SK-N-SH (cell line): ENCODE measurements at regions not wholly inside any gene's neighbourhood (a gene's known extent, or its start where the extent isn't known, plus 50 kb on each side); places are given as distances from the start of the nearest gene placed in this dataset.
A peak's percentile ranks its signal among the peaks of the same experiment; 100 is the strongest.

ENCODE experiments used
- CTCF ChIA-PET: fragments of 300-600, 350-600 bp; formaldehyde crosslinking; extraction: SDS; loops from one replicate; lab custom pipeline; 2021; lab: Yijun Ruan, JAX
- POLR2A ChIA-PET: fragments of 350-600 bp; sonication (Branson Sonifier 250); formaldehyde crosslinking; extraction: SDS; loops from one replicate; lab custom pipeline; 2020; ENCODE audit warnings: antibody characterized with exemption, inconsistent platforms; lab: Yijun Ruan, JAX
- DNase-seq: peaks from one replicate; pipeline ENCODE4 v3.0.0; 2012
- H2AFZ ChIP-seq: fragments of 200-600 bp; sonication (generic); 2 replicates; pipeline ENCODE4 v1.8.1; 2016; ENCODE audit warnings: antibody characterized with exemption, mild to moderate bottlenecking, low read depth
- H3F3A ChIP-seq: fragments of 200-600 bp; sonication (generic); replicated peaks from 2 replicates; pipeline ENCODE3; 2016; ENCODE audit warnings: antibody characterized with exemption, mild to moderate bottlenecking; ENCODE audit not compliant: insufficient read depth
- H3K27ac ChIP-seq, 2 experiments: fragments of 200-500 bp in 1 of 2; fragments of 200-600 bp in 1 of 2; sonication (Bioruptor generic) in 1 of 2; sonication (generic), shearing (Covaris generic) in 1 of 2; 2 replicates each; pipeline versions ENCODE4 v1.5.1 to v1.6.1; 2014 to 2016; ENCODE audit warnings: low read depth in 2 of 2, inconsistent platforms in 1 of 2, low read length in 1 of 2, mild to moderate bottlenecking in 1 of 2, mixed read lengths in 1 of 2
- H3K27me3 ChIP-seq: fragments of 200-600 bp; sonication (generic), shearing (Covaris generic); 2 replicates; pipeline ENCODE4 v1.6.1; 2016; ENCODE audit warnings: mixed run types; ENCODE audit not compliant: insufficient read depth
- H3K36me3 ChIP-seq, 2 experiments: fragments of 200-500 bp in 1 of 2; fragments of 200-600 bp in 1 of 2; sonication (Bioruptor generic) in 1 of 2; sonication (generic) in 1 of 2; replicated peaks in 1 of 2; 2 replicates each; pipeline versions ENCODE3 to v1.5.1; 2014 to 2016; ENCODE audit warnings: low read length in 1 of 2, mild to moderate bottlenecking in 1 of 2; ENCODE audit not compliant: insufficient read depth in 2 of 2, control insufficient read depth in 1 of 2
- H3K4me1 ChIP-seq, 2 experiments: fragments of 200-500 bp in 1 of 2; fragments of 200-600 bp in 1 of 2; sonication (Bioruptor generic) in 1 of 2; sonication (generic), shearing (Covaris generic) in 1 of 2; 2 replicates each; pipeline versions ENCODE4 v1.5.1 to v1.6.1; 2014 to 2016; ENCODE audit warnings: low read depth in 1 of 2, low read length in 1 of 2, mixed run types in 1 of 2; ENCODE audit not compliant: insufficient read depth in 2 of 2, control insufficient read depth in 1 of 2
- H3K4me2 ChIP-seq: fragments of 200-600 bp; sonication (generic), shearing (Covaris generic); 2 replicates; pipeline ENCODE4 v1.6.1; 2017; ENCODE audit warnings: mixed run types
- H3K4me3 ChIP-seq, 2 experiments: fragments of 200-500 bp in 1 of 2; fragments of 200-600 bp in 1 of 2; sonication (Bioruptor generic) in 1 of 2; sonication (generic), shearing (Covaris generic) in 1 of 2; 2 replicates each; pipeline versions ENCODE4 v1.5.1 to v1.8.1; 2014 to 2016; ENCODE audit warnings: low read depth in 2 of 2, inconsistent platforms in 1 of 2, low read length in 1 of 2, mild to moderate bottlenecking in 1 of 2, mixed read lengths in 1 of 2, moderate library complexity in 1 of 2
- H3K79me2 ChIP-seq: fragments of 200-600 bp; sonication (generic); 2 replicates; pipeline ENCODE4 v1.8.1; 2017; ENCODE audit warnings: mild to moderate bottlenecking; ENCODE audit not compliant: insufficient read depth
- H3K9ac ChIP-seq: fragments of 200-600 bp; sonication (generic); 2 replicates; pipeline ENCODE4 v1.6.1; 2017; ENCODE audit warnings: mixed run types
- H3K9me2 ChIP-seq: fragments of 200-600 bp; sonication (generic); 2 replicates; pipeline ENCODE4 v1.6.1; 2017; ENCODE audit warnings: mixed run types
- H3K9me3 ChIP-seq: fragments of 200-600 bp; sonication (generic); 2 replicates; pipeline ENCODE4 v1.6.1; 2017; ENCODE audit warnings: mixed run types, mild to moderate bottlenecking, moderate library complexity
- H4K20me1 ChIP-seq: fragments of 200-600 bp; sonication (generic); 2 replicates; pipeline ENCODE4 v1.6.1; 2017; ENCODE audit warnings: mild to moderate bottlenecking, mixed run types; ENCODE audit not compliant: insufficient read depth
- ELF1 ChIP-seq: IDR thresholded peaks from 2 replicates; pipeline ENCODE4 v1.4.0; 2012
- EP300 ChIP-seq, 2 experiments: IDR thresholded peaks; 2 replicates each; pipeline versions ENCODE4 v1.4.0 to v1.6.1; 2012; ENCODE audit warnings: borderline replicate concordance in 1 of 2, low read depth in 1 of 2, low read length in 1 of 2
- EZH2phosphoT487 ChIP-seq: fragments of 200-600 bp; sonication (generic); IDR thresholded peaks from 2 replicates; pipeline ENCODE4 v1.6.1; 2017; ENCODE audit warnings: low read depth, mixed run types, mild to moderate bottlenecking, antibody characterized with exemption, moderate library complexity, borderline replicate concordance
- GATA2 ChIP-seq: sonication (generic); formaldehyde crosslinking; IDR thresholded peaks from 2 replicates; pipeline ENCODE4 v1.5.0; 2020; ENCODE audit warnings: mild to moderate bottlenecking, missing genetic modification reagents
- JUND ChIP-seq: IDR thresholded peaks from 2 replicates; pipeline ENCODE4 v1.4.0; 2012
- NFIC ChIP-seq: IDR thresholded peaks from 2 replicates; pipeline ENCODE4 v1.4.0; 2012; ENCODE audit warnings: borderline replicate concordance
- RAD21 ChIP-seq: IDR thresholded peaks from 2 replicates; pipeline ENCODE4 v1.6.1; 2012; ENCODE audit warnings: mild to moderate bottlenecking, low read length
- RFX5 ChIP-seq: IDR thresholded peaks from 2 replicates; pipeline ENCODE4 v1.6.1; 2012; ENCODE audit warnings: mild to moderate bottlenecking, improper control_type of control experiment, low read length
- YY1 ChIP-seq: IDR thresholded peaks from 2 replicates; pipeline ENCODE4 v1.4.0; 2012; ENCODE audit warnings: low read depth, mild to moderate bottlenecking
- WGBS: methylation state at CpG from one replicate; pipeline ENCODE4 v1.1.6; 2017; ENCODE audit warnings: low lambda C conversion rate; 5-methylcytosine and 5-hydroxymethylcytosine counted together
- TF ChIP-seq, protein P1 (sequence below): IDR thresholded peaks from 2 replicates; pipeline ENCODE4 v1.4.0; 2012; ENCODE audit warnings: low read depth
- TF ChIP-seq, protein P2 (sequence below): fragments of 150-350 bp; IDR thresholded peaks from 2 replicates; pipeline ENCODE4 v1.6.1; 2016; ENCODE audit warnings: mild to moderate bottlenecking, low read depth, low read length
- TF ChIP-seq, protein P3 (sequence below): IDR thresholded peaks from 2 replicates; pipeline ENCODE4 v1.4.0; 2012; ENCODE audit warnings: low read depth, borderline replicate concordance
- TF ChIP-seq, protein P4 (sequence below): fragments of 200-600 bp; sonication (generic); IDR thresholded peaks from 2 replicates; pipeline ENCODE4 v1.6.1; 2017; ENCODE audit warnings: antibody characterized with exemption, mild to moderate bottlenecking, moderate library complexity
- TF ChIP-seq, protein P5 (sequence below): IDR thresholded peaks from 2 replicates; pipeline ENCODE4 v1.6.1; 2012; ENCODE audit warnings: mild to moderate bottlenecking, low read depth, low read length, moderate library complexity
- TF ChIP-seq, protein P6 (sequence below): fragments of 150-350 bp; IDR thresholded peaks from 2 replicates; pipeline ENCODE4 v1.6.1; 2017; ENCODE audit warnings: antibody characterized with exemption, low read length, low read depth, borderline replicate concordance

DNA sequence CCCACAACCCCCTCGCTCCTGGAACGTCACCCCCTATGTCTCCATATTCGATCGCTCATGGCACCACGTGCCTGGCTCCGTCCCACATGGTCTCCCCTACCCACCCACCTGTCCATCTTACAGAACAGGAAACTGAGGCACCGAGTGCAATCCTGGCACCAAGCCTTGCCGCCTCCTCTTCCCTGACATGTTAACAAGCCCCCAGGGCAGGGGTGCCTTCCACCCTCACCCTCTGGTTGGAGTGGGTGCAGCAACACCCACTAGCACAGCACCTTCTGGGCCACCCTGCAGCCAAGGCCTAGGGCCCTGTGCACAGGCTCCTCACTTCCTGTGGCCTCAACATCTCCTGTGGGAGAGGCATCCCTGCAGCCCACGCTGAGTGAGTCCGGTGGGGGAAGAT lies 110.3 kb downstream of the RFLNA start:
- no peak for DNase-seq
- Histone ChIP-seq H2AFZ (no peak overlapping the region), H3K9ac (no peak overlapping the region), H3K4me3 (no peak overlapping the region), H3K36me3 (peaks cover 4 to 30% of the 10 kb centered on the region in 2 experiments), H3K9me2 (no peaks in the 10 kb centered on the region), H3K27ac (peak overlapping the region in 1 of 2 experiments; percentile 40; a peak in 1 of 4 replicates), H3K4me1 (peaks cover 2 to 62% of the 10 kb centered on the region in 2 experiments; a peak in 2 of 4 replicates), H3K9me3 (no peaks in the 10 kb centered on the region), H3K79me2 (peaks cover 60% of the 10 kb centered on the region), H3F3A (no peaks in the 10 kb centered on the region), H4K20me1 (peaks cover 27% of the 10 kb centered on the region), H3K4me2 (no peak overlapping the region), H3K27me3 (no peaks in the 10 kb centered on the region)
- ChIA-PET CTCF (no interaction called here), POLR2A (no interaction called here)
- WGBS: 97% methylated on average over 10 of the region's 10 CpGs
- TF ChIP-seq YY1 (no peak), EP300 (IDR thresholded peaks at IDR 0.05; ENCODE audit: borderline replicate concordance in 1 of 2, low read depth in 1 of 2, low read length in 1 of 2) (no peak), EZH2phosphoT487 (no peak), NFIC (no peak), RFX5 (no peak), ELF1 (no peak), RAD21 (no peak), GATA2 (no peak), JUND (no peak)
- TF ChIP-seq, protein P1, sequence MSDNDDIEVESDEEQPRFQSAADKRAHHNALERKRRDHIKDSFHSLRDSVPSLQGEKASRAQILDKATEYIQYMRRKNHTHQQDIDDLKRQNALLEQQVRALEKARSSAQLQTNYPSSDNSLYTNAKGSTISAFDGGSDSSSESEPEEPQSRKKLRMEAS: no peak
- TF ChIP-seq, protein P2, sequence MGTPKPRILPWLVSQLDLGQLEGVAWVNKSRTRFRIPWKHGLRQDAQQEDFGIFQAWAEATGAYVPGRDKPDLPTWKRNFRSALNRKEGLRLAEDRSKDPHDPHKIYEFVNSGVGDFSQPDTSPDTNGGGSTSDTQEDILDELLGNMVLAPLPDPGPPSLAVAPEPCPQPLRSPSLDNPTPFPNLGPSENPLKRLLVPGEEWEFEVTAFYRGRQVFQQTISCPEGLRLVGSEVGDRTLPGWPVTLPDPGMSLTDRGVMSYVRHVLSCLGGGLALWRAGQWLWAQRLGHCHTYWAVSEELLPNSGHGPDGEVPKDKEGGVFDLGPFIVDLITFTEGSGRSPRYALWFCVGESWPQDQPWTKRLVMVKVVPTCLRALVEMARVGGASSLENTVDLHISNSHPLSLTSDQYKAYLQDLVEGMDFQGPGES: no peak
- TF ChIP-seq, protein P3, sequence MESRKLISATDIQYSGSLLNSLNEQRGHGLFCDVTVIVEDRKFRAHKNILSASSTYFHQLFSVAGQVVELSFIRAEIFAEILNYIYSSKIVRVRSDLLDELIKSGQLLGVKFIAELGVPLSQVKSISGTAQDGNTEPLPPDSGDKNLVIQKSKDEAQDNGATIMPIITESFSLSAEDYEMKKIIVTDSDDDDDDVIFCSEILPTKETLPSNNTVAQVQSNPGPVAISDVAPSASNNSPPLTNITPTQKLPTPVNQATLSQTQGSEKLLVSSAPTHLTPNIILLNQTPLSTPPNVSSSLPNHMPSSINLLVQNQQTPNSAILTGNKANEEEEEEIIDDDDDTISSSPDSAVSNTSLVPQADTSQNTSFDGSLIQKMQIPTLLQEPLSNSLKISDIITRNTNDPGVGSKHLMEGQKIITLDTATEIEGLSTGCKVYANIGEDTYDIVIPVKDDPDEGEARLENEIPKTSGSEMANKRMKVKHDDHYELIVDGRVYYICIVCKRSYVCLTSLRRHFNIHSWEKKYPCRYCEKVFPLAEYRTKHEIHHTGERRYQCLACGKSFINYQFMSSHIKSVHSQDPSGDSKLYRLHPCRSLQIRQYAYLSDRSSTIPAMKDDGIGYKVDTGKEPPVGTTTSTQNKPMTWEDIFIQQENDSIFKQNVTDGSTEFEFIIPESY: no peak
- TF ChIP-seq, protein P4, sequence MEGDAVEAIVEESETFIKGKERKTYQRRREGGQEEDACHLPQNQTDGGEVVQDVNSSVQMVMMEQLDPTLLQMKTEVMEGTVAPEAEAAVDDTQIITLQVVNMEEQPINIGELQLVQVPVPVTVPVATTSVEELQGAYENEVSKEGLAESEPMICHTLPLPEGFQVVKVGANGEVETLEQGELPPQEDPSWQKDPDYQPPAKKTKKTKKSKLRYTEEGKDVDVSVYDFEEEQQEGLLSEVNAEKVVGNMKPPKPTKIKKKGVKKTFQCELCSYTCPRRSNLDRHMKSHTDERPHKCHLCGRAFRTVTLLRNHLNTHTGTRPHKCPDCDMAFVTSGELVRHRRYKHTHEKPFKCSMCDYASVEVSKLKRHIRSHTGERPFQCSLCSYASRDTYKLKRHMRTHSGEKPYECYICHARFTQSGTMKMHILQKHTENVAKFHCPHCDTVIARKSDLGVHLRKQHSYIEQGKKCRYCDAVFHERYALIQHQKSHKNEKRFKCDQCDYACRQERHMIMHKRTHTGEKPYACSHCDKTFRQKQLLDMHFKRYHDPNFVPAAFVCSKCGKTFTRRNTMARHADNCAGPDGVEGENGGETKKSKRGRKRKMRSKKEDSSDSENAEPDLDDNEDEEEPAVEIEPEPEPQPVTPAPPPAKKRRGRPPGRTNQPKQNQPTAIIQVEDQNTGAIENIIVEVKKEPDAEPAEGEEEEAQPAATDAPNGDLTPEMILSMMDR: no peak
- TF ChIP-seq, protein P5, sequence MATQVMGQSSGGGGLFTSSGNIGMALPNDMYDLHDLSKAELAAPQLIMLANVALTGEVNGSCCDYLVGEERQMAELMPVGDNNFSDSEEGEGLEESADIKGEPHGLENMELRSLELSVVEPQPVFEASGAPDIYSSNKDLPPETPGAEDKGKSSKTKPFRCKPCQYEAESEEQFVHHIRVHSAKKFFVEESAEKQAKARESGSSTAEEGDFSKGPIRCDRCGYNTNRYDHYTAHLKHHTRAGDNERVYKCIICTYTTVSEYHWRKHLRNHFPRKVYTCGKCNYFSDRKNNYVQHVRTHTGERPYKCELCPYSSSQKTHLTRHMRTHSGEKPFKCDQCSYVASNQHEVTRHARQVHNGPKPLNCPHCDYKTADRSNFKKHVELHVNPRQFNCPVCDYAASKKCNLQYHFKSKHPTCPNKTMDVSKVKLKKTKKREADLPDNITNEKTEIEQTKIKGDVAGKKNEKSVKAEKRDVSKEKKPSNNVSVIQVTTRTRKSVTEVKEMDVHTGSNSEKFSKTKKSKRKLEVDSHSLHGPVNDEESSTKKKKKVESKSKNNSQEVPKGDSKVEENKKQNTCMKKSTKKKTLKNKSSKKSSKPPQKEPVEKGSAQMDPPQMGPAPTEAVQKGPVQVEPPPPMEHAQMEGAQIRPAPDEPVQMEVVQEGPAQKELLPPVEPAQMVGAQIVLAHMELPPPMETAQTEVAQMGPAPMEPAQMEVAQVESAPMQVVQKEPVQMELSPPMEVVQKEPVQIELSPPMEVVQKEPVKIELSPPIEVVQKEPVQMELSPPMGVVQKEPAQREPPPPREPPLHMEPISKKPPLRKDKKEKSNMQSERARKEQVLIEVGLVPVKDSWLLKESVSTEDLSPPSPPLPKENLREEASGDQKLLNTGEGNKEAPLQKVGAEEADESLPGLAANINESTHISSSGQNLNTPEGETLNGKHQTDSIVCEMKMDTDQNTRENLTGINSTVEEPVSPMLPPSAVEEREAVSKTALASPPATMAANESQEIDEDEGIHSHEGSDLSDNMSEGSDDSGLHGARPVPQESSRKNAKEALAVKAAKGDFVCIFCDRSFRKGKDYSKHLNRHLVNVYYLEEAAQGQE: no peak
- TF ChIP-seq, protein P6, sequence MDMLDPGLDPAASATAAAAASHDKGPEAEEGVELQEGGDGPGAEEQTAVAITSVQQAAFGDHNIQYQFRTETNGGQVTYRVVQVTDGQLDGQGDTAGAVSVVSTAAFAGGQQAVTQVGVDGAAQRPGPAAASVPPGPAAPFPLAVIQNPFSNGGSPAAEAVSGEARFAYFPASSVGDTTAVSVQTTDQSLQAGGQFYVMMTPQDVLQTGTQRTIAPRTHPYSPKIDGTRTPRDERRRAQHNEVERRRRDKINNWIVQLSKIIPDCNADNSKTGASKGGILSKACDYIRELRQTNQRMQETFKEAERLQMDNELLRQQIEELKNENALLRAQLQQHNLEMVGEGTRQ: no peak
